ENCODE measurements at regions not wholly inside any gene's neighbourhood (a gene's known extent, or its start where the extent isn't known, plus 50 kb on each side); places are given as distances from the start of the nearest gene placed in this dataset.

DNA sequence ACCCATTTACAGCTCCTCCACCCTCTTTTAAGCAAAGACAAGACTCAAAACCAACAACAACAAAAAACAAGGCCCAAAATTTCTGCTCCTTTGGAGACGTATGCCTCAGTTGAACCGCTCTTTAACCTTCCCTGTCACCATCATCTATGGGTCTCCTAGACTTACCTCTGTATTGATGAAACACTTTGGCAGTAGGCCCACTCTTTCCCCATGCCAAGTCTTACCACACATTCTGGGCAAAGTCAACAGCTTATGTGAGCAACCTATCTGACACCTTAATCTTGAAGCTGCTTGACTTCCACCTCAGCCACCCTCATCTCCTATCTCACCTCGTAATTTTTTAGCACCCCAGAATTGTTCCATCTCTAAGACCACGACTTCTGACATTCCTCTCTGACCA is 99.7 kb upstream of the CXorf66 start:
- TF ChIP-seq, protein P1, sequence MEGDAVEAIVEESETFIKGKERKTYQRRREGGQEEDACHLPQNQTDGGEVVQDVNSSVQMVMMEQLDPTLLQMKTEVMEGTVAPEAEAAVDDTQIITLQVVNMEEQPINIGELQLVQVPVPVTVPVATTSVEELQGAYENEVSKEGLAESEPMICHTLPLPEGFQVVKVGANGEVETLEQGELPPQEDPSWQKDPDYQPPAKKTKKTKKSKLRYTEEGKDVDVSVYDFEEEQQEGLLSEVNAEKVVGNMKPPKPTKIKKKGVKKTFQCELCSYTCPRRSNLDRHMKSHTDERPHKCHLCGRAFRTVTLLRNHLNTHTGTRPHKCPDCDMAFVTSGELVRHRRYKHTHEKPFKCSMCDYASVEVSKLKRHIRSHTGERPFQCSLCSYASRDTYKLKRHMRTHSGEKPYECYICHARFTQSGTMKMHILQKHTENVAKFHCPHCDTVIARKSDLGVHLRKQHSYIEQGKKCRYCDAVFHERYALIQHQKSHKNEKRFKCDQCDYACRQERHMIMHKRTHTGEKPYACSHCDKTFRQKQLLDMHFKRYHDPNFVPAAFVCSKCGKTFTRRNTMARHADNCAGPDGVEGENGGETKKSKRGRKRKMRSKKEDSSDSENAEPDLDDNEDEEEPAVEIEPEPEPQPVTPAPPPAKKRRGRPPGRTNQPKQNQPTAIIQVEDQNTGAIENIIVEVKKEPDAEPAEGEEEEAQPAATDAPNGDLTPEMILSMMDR (IDR thresholded peaks at IDR 0.05; ENCODE audit: extremely low read depth in 1 of 2, insufficient read depth in 1 of 2, low read depth in 1 of 2, low read length in 2 of 2), result no peak
- TF ChIP-seq JUN (IDR thresholded peaks at IDR 0.05; ENCODE audit: borderline replicate concordance, insufficient read depth, insufficient read length, low read depth) (no peak), EZH2 (IDR thresholded peaks at IDR 0.05; ENCODE audit: borderline replicate concordance, low read depth, low read length, severe bottlenecking) (no peak), GATA2 (IDR thresholded peaks at IDR 0.05; ENCODE audit: insufficient read depth, insufficient read length, low read depth, low read length) (no peak), POLR2AphosphoS5 (IDR thresholded peaks at IDR 0.05; ENCODE audit: insufficient read depth, low read depth, low read length) (no peak), FOS (IDR thresholded peaks at IDR 0.05; ENCODE audit: borderline replicate concordance, insufficient read depth, low read length) (no peak), POLR2A (IDR thresholded peaks at IDR 0.05; ENCODE audit: low read depth, low read length) (no peak)

Measured in endothelial cell of umbilical vein (primary cell).